Coronary artery (tissue), 2 donors: ENCODE measurements at regions not wholly inside any gene's neighbourhood (a gene's known extent, or its start where the extent isn't known, plus 50 kb on each side); places are given as distances from the start of the nearest gene placed in this dataset.

Experiments
- DNase-seq: peaks from one replicate; pipeline ENCODE4 v3.0.0-alpha.2; 2017; ENCODE audit warnings: low spot score
- H3K27ac ChIP-seq, 2 donors: fragments of 200-600 bp; sonication (generic); one replicate each; pipeline ENCODE4 v1.5.1; 2016 to 2019
- H3K4me3 ChIP-seq: fragments of 200-600 bp; sonication (generic); 2 replicates; pipeline ENCODE4 v1.5.1; 2016; ENCODE audit warnings: mild to moderate bottlenecking, moderate library complexity
- CTCF ChIP-seq: fragments of 200-600 bp; sonication (generic); IDR thresholded peaks from one replicate; pipeline ENCODE4 v1.5.1; 2019; ENCODE audit warnings: antibody characterized with exemption

- TF ChIP-seq CTCF = no peak
Observed at GRCh38 chr16:6957681-6958080, 375.0 kb upstream of the RBFOX1 start.

GRCh38 chr16:6956511-6956910, 376.1 kb upstream of the RBFOX1 start:
- no peak for DNase-seq
- H3K27ac ChIP-seq = no peak overlapping the region
- H3K4me3 ChIP-seq = no peak overlapping the region
- TF ChIP-seq CTCF = no peak

More at GRCh38 chr16:6957681-6958080, 375.0 kb upstream of the RBFOX1 start:
- H3K4me3 ChIP-seq = no peak overlapping the region
- no peak overlapping the region for H3K27ac ChIP-seq
- DNase-seq = no peak

- TF ChIP-seq CTCF = no peak
Observed at GRCh38 chr16:6955303-6955702, 377.3 kb upstream of the RBFOX1 start.

GRCh38 chr16:6949240-6949639, 383.4 kb upstream of the RBFOX1 start:
- DNase-seq = no peak
- Histone ChIP-seq H3K27ac (no peak overlapping the region), H3K4me3 (no peak overlapping the region)
- TF ChIP-seq CTCF = no peak

More at GRCh38 chr16:6955303-6955702, 377.3 kb upstream of the RBFOX1 start:
- Histone ChIP-seq H3K4me3 (no peak overlapping the region), H3K27ac (no peak overlapping the region)
- DNase-seq = no peak

GRCh38 chr16:6947291-6947690, 385.4 kb upstream of the RBFOX1 start:
- no peak for DNase-seq
- H3K27ac ChIP-seq = no peak overlapping the region
- TF ChIP-seq CTCF = no peak
- H3K4me3 ChIP-seq = no peak overlapping the region

- TF ChIP-seq CTCF = no peak
- H3K27ac ChIP-seq = no peak overlapping the region
- DNase-seq = no peak
- H3K4me3 ChIP-seq = no peak overlapping the region
Observed at GRCh38 chr16:6946802-6947201, 385.8 kb upstream of the RBFOX1 start.

GRCh38 chr16:6946106-6946505, 386.5 kb upstream of the RBFOX1 start:
- DNase-seq = no peak
- Histone ChIP-seq H3K4me3 (no peak overlapping the region), H3K27ac (no peak overlapping the region)
- no peak for TF ChIP-seq CTCF
